DMS53 (cell line): ENCODE measurements at regions not wholly inside any gene's neighbourhood (a gene's known extent, or its start where the extent isn't known, plus 50 kb on each side); places are given as distances from the start of the nearest gene placed in this dataset.
"Not testable (repeated sequence)": the region's sequence is repeated elsewhere in the genome, so short reads cannot be mapped to it uniquely, and the experiment has no call there.

Source experiments
- DNase-seq: peaks from one replicate; lab custom pipeline; 2025; lab: John Stamatoyannopoulos, UW

DNA sequence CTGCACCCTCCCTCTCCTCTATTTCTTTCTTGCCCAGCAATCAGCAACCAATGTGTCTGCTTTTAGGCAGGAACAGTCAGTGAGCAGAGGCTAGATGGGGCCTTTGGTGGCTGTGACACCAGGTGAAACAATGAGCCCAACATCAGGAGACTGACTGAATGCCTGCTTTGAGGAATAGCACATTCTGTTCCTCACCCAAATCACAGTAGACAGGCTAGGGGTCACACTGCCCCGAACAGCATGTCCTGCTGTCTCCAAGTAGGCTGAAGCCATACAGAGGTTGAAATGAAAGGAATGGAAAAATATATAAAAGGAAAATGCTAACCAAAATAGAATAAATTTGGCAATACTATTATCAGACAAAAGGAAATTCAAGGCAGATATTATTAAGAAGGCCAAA, 122.5 kb upstream of the GDNF start:
- DNase-seq: no peak

DNA sequence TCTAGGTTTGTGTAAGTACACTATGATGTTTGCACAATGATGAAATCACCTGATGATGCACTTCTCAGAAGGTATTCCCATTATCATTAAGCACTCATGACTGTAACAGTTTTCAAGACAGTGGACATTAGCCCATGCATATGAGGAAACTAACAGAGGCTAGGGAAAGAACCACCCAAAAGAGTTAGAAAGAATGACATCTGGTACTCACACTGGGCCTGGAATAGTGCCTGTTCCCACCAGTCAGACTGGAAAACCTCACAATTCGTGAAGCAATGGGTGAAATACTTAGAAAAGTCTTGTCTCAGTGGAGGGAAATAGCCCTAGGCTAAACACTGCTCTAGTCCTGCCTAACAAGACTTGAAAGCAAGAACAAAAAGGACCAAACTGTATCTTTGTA, 117.4 kb upstream of the GDNF start:
- peak; percentile 66 for DNase-seq

DNA sequence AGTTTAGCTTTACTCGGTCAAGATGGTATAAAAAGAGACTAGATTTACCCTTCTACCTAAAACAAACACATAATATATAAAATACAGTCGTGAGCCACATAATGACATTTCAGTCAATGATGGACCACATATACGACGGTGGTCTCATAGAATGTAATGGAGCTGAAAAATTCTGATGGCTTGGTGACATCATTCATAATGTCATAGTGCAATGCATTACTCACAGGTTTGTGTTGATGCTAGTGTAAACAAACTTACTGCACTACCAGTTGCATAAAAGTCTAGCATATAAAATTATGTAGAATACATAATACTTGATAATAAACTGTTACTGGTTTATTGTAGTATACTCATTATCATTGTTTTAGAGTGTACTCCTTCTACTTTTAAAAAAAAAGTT, 115.9 kb upstream of the GDNF start:
- peak; percentile 10 for DNase-seq

DNA sequence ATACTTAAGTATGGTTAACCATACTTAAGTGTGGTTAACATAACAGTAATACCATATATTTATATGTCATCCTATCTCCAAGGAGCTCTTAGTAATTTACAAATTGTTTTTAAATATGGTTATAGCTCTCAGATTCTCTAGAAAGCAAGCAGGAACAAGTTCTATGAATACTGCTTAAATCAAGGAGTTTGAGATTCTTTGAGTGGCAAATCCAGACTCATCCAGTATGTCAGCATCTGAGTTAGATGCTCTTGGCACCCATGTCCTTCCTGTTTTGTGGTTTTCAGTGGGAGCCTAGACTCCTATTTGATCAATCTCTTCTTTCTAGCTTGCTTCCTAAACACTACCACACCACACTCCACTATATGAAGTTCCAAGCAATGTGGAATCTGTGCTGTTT, 114.7 kb upstream of the GDNF start:
- no peak for DNase-seq

DNA sequence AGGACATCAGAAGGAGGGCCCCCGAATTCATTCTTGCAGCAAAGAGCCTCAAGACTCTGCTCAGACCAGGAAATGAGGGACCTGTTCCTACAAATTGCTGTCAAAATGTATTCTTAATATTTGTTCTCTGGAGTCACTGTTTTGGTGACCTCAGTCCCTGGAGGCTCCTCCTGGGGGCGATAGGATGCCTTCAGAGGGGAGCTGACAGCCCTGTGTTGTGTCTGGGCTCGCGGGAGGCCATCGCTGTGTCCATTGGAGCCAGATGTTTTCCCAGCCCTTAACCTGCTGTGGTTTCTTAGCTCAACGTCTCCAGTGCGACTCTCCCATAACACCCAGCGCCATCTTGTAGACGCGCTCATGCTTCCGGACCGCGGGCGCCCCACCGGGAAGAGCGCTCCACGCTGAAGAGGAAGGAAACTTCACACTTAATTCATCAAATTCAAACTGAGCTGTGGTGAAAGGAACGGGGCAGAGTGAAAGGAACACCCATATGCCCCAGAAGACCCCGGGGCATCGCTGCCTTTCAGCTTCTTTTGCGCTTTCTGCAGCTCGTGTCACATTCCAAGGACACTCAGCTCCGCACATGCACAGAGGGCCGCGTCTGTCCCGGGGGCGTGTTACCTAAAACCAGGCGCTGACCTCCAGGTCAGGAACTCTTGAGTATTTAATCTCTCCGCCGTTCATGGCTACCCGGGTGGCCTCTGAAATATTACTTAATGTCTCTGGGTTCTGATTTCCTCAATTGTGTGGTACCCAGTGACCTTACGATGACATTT, 112.3 kb upstream of the GDNF start:
- DNase-seq: no peak

DNA sequence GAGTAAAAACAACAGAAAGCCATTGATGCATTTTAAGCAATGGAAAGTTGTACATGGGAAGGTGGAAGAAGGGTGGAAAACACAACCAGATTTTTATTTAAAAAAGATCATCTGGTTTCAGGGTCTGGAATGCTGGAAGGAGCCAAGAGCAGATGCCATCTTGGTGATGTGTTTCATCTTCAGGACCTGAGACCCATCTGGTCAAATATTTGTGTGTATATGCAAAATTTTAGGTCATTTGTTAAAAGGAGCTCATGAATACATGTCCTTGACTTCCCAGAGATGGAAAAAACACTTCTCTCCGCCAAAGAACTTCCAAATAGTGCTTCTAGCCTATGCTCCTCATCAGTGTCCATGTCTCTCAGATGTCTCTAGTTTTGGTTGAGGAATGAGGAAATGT, 110.6 kb upstream of the GDNF start:
- no peak for DNase-seq

DNA sequence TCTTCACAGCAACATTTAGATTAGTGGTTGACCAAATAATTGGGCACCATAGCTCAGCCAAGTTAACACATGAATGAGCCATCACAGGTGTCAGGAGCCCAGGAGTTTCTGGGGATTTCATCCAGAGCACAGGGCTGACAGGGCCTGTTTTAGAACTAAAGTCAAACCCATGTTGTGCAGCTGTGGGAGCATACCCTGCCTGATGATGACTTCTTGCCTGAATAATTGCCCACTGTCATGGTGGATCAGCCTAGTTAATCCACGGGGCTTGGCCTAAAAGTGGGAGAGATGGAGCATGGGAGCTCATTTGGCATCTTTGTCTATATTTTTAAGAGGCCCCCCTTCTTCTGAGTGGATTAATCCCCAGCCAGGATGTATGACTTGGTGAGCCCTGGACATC, 105.6 kb upstream of the GDNF start:
- DNase-seq: no peak

DNA sequence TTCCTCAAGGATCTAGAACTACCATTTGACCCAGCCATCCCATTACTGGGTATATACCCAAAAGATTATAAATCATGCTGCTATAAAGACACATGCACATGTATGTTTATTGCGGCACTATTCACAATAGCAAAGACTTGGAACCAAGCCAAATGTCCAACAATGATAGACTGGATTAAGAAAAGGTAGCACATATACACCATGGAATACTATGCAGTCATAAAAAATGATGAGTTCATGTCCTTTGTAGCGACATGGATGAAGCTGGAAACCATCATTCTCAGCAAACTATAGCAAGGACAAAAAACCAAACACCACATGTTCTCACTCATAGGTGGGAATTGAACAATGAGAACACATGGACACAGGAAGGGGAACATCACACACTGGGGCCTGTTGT, 103.3 kb upstream of the GDNF start:
- not testable (repeated sequence) for DNase-seq

DNA sequence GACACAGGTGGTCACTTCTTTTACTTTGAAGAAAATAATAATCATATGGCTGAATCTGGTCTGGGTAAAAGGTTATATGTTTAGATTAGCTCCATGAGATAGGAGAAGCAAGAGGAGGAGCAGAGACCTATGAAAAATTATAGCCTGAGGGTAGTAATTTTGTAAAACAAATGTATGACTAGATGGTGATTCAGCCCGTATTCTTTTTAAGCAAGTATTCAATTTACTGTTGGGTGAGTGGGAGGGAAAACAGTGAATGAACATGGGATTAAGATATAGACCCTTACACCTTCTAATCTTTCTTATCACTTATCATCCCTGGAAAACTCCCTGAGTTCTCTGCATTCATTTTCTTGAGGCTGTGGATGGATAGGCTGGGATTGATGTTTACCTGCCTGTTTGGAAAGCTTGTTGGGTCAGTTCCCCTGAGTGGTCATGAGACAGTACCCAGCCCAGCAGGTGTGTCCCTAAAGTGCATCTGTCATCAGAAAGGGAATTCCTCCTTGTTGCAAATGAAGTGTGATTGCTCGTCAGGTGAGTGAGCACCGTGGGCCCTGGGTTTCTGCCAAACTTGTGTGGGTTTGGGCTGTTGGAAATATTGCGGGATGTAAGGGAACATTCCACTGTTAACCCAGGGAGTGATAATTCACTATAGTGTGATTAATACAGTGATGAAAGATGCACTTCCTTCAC, 101.2 kb upstream of the GDNF start:
- peak; percentile 76 for DNase-seq

DNA sequence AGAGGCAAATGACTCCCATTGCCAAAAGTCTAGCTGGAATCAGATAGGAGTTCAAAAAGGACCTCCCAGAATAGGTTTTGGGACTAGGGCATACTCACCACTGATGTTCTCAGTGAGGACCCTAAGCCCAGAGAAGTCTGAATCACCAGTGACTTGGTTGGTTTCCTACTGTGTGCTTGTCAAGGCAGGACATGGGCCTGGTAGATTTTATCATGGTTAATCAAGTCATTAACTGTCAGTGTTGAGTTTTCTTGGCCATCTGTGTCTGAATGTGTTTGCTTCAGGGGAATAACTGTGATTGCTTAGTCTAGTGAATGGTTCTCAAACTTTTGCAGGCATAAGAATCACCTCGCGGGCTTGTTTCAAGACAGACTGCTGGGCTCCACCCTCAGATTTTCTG, 99.0 kb upstream of the GDNF start:
- DNase-seq: no peak

DNA sequence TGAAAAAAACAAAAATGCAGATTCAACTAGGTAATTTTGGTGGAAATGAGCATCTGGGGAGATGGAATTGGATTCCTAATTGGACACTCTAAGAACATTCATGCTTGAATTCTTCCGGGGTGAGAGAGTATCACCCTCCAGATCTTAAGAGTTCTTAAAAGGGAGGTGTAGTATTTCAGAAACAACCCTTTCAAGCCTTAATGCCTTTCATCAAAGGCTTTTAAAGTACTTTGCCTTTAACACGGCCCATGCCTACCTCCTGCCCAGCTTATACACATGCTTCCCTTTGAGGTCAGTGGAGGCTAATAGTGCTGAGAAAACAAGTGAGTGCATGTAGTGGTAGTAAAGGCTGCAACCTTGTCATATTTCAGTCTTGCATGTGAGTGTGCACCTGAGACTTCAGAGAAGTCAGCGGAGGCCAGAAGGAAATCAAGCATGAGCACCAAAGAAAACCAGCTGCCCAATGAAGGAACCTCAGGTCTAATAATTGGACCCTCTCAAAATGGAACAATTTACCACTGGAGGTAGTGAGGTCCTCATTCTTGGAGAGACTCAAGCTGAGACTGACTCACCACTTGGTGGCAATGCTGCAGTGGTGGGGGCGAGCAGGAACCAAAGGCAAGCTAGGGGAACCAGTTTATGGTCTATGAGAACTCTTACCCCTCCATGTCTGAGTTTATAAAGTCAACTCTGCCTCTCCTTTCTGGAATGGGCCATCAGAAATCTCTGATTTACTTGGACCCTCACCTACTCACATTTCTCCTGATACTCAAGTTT, 98.4 kb upstream of the GDNF start:
- DNase-seq: peak; percentile 5

DNA sequence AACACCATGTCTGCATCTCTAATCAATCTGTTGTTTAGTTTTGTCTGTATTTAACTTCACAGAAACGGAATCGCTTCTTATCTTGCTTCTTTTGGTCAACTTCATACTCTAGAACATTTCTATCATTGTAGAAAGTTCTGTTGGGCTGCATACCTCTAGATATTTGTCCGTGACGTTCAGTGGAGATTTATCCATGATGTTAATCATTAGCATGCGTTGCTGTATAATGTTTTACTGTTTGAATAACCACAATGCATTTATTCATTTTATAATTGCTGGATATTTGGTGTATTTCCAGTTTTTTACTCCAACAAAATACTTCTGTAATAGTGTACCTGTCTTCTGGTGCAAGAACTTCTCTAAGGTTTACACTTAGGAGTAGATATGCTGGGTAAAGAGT, 96.2 kb upstream of the GDNF start:
- no peak for DNase-seq

DNA sequence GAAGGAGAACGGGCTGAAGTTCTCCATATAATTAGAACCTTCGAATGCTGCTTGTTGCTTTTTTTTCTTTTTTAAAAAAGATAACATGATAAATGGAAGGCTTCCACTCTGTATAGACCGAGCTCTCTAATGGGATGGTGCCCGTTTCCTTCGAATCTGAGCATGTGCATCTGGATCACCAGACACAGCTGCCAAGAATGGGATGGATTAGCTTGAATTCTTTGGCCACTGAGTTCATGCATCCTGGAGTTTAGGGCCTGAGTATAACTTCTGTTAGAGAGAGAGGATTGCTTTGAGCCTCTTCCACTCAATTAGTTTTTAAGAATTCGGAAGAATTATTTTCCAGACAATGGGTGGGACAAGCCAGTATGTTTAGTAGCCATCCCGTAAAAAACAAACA, 93.7 kb upstream of the GDNF start:
- no peak for DNase-seq

DNA sequence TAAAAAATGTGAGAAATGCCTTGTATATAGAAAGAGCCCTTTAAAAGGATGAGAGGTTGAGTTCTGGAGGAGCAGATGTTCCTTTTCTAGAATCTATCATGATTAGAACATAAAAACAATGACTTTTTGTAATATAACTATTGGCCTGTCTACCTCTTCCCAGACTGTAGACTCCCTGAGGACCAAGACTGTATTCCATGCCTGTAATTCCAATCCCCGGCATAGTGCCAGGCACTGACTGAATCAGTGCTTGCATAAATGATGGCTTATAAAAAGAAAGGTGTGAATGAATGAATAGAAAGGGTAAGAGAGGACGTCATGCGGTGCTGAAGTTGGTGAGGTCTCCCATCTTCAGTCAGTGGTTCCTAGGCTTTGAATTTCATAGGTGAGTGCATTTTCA, 92.6 kb upstream of the GDNF start:
- no peak for DNase-seq

DNA sequence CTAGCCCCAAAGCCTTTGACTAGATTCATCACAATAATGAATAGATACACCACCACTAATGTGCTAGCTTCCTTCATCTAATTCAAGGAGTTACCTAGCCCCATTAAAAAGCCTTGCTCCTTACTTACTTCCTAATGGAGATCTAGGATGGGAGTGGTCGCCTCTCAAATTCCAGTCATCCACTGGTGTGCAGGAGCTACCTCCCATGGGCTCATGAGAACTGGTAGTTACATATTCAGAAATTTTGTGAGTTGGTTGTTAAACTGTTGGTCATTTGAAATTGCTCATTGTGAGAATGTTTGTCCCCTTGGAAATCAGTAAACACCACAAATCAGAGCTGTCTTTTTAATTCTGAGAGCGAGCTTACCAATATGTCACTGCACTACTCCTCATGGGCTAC, 91.7 kb upstream of the GDNF start:
- no peak for DNase-seq

DNA sequence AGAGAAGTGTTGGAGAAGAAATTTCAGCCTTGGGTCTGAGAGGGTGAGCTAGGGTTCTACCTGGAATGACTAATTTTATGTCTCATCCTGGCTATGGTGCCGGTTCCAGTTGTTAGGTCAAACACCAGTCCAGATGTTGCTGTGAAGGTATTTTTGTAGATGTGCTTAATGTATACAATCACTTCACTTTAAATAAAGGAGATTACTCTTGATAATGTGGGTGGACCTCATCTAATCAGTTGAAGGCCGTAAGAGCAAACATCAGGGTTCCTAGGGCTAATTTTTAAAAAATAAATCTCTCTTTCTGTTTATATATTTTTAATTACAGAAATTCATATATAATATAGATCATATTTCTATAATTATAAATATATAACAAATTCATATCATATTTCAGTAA, 90.5 kb upstream of the GDNF start:
- no peak for DNase-seq

DNA sequence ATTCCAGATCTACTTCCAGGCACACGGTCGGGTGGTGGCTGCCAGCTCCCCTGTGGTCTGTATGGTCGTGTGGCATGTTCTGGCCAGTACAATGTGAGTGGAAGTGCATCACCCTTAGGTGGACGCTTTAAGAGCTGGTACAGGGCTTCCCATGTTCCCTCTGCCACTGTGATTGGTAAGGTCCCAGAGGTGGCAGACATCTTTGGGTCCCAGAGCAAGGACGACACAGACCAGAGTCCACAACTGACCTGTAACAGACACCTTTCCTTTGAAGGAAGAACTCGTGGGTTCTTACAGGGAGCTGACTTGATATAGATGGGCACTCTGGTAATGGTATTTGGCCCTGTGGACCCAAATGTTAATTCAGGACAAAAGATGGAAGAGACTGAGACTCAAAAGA, 90.0 kb upstream of the GDNF start:
- DNase-seq: no peak

DNA sequence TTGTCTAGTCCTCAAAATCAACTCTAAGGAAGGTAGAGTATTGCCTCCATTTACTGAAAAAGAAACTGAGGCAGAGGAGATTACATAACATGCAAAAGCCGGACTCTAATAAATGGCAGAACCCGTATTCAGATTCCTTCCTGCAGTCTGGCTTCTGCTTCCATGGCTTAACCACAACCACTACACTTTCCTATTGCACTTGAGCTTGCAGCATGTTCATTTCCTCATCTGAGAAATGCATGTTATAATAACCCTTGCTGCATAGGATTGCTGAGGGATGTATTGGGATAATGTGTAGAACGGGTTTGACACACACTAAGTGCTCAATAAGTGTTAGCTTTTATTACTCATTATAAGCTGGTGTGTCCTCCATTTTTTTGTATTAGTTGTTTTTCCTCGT, 87.9 kb upstream of the GDNF start:
- not testable (repeated sequence) for DNase-seq

DNA sequence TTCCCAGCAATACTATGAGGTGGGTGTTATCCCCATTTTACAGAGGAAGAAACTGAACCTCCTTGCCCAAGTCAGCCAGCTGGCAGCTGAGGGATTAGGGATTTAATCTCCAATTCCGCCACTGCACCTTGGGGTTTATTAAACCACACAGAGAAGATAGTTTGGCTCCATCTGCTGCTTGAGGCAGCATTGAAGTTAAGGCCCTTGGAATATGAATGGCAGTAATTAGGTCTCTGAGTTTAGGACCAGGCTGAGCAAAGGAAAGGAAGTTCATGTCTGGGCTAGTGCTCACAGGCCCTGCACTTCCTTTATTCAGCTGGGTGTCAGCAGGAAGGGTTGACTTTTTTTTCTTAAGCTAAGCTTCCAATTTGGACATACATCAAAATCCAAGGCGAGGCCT, 86.9 kb upstream of the GDNF start:
- no peak for DNase-seq

DNA sequence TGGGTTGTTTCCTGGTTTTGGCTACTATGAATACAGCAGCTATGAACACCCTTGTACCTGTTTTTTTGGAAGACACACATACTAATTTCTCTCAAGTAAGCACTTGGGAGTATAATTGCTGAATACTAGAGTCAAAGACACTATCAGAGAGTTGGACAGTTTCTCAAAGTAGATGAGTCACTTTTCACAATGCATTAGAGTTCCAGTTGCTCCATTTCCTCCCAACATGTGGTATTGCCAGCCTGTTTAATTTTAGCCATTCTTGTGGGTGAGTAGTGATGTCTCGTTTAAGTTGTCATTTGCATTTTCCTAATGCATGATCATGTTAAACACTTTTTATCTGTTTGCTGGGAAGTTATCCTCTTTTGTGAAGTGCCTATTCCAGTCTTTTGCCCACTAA, 81.6 kb upstream of the GDNF start:
- no peak for DNase-seq

DNA sequence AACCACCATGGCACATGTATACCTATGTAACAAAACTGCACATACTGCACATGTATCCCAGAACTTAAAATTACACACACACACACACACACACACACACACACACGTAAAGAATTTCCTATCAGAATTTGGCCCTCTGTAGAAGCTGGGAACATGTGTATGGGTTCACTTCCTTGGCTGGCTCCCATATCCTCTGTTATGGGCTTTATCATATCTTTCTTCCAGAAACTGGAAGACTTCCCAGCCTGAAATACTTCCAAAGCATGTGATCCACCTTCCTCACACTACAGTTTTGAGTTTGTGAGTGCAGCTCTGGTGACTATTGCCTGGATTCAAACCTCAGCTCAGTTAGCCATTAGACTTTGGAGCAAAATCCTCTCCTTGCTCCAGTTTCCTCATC, 78.6 kb upstream of the GDNF start:
- DNase-seq: no peak

DNA sequence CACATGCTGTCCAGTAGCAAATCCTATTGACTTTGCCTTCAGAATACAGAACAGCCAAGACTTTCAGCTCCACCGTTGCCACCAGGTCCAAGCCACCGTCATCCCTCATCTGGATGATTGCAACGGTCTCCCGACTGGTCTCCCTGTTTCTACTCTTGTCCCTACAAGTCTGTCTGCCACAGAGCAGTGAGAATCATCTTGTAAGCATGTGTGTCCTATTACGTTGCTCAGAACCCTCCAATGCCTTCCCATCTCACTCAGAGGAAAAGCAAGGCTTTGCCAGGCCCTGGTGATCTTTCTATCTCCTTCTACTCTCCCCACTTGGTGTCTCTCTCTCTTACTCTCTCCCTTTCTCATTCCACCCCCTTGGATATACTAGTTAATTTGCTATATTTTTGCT, 76.7 kb upstream of the GDNF start:
- no peak for DNase-seq

DNA sequence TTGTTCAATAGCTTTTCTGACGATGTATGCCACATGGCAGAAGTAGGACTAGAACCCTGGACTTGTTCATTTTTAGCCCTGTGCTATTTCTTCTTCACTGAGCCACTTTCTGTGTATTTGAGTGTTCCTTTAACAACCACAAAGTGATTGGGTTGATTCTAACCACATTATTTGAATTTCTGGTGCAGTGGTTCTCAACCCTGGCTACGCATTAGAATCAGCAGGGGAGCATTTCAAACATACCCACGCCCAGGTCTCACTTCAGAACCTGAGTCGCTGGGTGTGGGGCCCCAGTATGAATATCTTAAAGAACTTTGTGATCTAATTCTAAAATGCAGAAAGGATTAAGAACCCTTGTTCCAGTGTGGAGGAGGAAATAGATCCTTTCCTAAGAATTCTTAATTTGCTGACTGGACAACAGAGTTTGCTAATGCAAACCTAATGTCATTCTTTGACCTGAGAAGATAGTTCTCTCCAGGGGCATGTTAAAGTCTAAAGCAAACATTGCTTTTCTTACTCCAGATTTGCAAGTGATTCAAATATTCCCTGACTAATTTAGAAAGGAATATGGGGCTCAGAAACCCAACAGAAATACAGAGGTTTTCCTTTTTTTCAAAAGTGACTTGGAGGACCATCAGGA, 75.4 kb upstream of the GDNF start:
- DNase-seq: no peak
